ENCODE measurements at regions not wholly inside any gene's neighbourhood (a gene's known extent, or its start where the extent isn't known, plus 50 kb on each side); places are given as distances from the start of the nearest gene placed in this dataset.

DNA sequence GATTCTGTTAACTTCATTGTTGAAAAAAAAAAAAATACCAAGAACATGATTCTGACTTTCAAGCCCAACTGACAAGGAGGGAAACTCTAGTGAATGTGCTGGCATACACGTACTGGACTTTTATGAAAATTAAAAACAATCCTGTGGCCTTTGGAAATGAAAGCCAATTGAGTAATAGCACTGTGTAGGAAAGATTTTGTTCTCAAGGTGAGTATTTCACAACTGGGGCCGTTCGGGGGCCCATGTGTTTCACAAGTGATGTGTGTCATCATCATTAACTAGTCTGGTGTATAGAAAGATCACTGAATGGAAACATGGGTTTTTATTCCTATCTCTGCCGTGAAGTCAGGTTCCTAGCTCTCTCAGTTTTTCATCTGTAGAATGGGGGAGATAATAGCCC lies 605.0 kb upstream of the CLINT1 start (continued):
- TF ChIP-seq ZMAT5 (CRISPR knock-in tag; IDR thresholded peaks at IDR 0.05; ENCODE audit: borderline replicate concordance, low read depth) (no peak), ZNF773 (CRISPR knock-in tag; IDR thresholded peaks at IDR 0.05; ENCODE audit: borderline replicate concordance) (no peak), KLF16 (CRISPR knock-in tag; IDR thresholded peaks at IDR 0.05) (peak in 1 of 2 experiments; percentile 58; a peak in 1 of 4 replicates), BHLHE40 (IDR thresholded peaks at IDR 0.05; ENCODE audit: low read length) (no peak), CEBPB (IDR thresholded peaks at IDR 0.05; ENCODE audit: borderline replicate concordance, low read depth, low read length) (peak; percentile 98), E2F5 (CRISPR knock-in tag; conservative IDR thresholded peaks at IDR 0.05) (no peak), TFE3 (CRISPR knock-in tag; IDR thresholded peaks at IDR 0.05) (0 out of 2 replicates have a peak, but pooled peaks have one; percentile 21), E2F1 (CRISPR knock-in tag; IDR thresholded peaks at IDR 0.05) (no peak), CENPBD1 (CRISPR knock-in tag; IDR thresholded peaks at IDR 0.05; ENCODE audit: borderline replicate concordance, low read depth) (no peak), ZNF251 (CRISPR knock-in tag; IDR thresholded peaks at IDR 0.05) (no peak), ZNF3 (CRISPR knock-in tag; IDR thresholded peaks at IDR 0.05) (no peak), FOXK1 (CRISPR knock-in tag; IDR thresholded peaks at IDR 0.05; ENCODE audit: borderline replicate concordance, low read depth) (peak; percentile 79; the same call in 1 of the 2 replicates), ZNF543 (CRISPR knock-in tag; IDR thresholded peaks at IDR 0.05) (no peak), ZNF225 (CRISPR knock-in tag; IDR thresholded peaks at IDR 0.05) (no peak)
- TF ChIP-seq, protein P1, sequence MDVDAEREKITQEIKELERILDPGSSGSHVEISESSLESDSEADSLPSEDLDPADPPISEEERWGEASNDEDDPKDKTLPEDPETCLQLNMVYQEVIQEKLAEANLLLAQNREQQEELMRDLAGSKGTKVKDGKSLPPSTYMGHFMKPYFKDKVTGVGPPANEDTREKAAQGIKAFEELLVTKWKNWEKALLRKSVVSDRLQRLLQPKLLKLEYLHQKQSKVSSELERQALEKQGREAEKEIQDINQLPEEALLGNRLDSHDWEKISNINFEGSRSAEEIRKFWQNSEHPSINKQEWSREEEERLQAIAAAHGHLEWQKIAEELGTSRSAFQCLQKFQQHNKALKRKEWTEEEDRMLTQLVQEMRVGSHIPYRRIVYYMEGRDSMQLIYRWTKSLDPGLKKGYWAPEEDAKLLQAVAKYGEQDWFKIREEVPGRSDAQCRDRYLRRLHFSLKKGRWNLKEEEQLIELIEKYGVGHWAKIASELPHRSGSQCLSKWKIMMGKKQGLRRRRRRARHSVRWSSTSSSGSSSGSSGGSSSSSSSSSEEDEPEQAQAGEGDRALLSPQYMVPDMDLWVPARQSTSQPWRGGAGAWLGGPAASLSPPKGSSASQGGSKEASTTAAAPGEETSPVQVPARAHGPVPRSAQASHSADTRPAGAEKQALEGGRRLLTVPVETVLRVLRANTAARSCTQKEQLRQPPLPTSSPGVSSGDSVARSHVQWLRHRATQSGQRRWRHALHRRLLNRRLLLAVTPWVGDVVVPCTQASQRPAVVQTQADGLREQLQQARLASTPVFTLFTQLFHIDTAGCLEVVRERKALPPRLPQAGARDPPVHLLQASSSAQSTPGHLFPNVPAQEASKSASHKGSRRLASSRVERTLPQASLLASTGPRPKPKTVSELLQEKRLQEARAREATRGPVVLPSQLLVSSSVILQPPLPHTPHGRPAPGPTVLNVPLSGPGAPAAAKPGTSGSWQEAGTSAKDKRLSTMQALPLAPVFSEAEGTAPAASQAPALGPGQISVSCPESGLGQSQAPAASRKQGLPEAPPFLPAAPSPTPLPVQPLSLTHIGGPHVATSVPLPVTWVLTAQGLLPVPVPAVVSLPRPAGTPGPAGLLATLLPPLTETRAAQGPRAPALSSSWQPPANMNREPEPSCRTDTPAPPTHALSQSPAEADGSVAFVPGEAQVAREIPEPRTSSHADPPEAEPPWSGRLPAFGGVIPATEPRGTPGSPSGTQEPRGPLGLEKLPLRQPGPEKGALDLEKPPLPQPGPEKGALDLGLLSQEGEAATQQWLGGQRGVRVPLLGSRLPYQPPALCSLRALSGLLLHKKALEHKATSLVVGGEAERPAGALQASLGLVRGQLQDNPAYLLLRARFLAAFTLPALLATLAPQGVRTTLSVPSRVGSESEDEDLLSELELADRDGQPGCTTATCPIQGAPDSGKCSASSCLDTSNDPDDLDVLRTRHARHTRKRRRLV (CRISPR knock-in tag; IDR thresholded peaks at IDR 0.05), result 0 out of 2 replicates have a peak, but pooled peaks have one; percentile 28
- TF ChIP-seq, protein P2, sequence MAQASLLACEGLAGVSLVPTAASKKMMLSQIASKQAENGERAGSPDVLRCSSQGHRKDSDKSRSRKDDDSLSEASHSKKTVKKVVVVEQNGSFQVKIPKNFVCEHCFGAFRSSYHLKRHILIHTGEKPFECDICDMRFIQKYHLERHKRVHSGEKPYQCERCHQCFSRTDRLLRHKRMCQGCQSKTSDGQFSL (CRISPR knock-in tag; IDR thresholded peaks at IDR 0.05), result no peak
